ENCODE measurements at regions not wholly inside any gene's neighbourhood (a gene's known extent, or its start where the extent isn't known, plus 50 kb on each side); places are given as distances from the start of the nearest gene placed in this dataset.

GRCh38 chr3:72440491-72440890, 407.8 kb downstream of the SHQ1 start:
- ATAC-seq (no peak), DNase-seq (ENCODE audit: low spot score) (no peak)
- H3K27me3 ChIP-seq (ENCODE audit: insufficient read depth), result no peaks in the 10 kb centered on the region
- no peaks in the 10 kb centered on the region for H3K36me3 ChIP-seq (ENCODE audit: insufficient read depth)
- Mint-ChIP-seq H3K27me3 (ENCODE audit: insufficient read depth, low read depth, poor library complexity) (no peaks in the 10 kb centered on the region), H3K27ac (no peak overlapping the region; the same call in 1 of the 2 replicates), H3K4me1 (peaks cover 55% of the 10 kb centered on the region), H3K36me3 (ENCODE audit: low read depth) (peaks cover 14% of the 10 kb centered on the region; the same call in 2 of the 3 replicates), H3K4me3 (no peak overlapping the region), H3K9me3 (no peaks in the 10 kb centered on the region)
- H3K4me3 ChIP-seq, result no peak overlapping the region
- H3K79me2 ChIP-seq (replicated peaks; ENCODE audit: insufficient read depth), result peaks cover 100% of the 10 kb centered on the region
- H3K4me1 ChIP-seq (ENCODE audit: insufficient read depth), result peaks cover 55% of the 10 kb centered on the region
- H2AFZ ChIP-seq, result no peak overlapping the region
- no peaks in the 10 kb centered on the region for H3F3A ChIP-seq (replicated peaks; ENCODE audit: low read depth)
- H3K9me2 ChIP-seq (ENCODE audit: insufficient read depth), result no peaks in the 10 kb centered on the region
- peaks cover 90% of the 10 kb centered on the region for H4K20me1 ChIP-seq (replicated peaks; ENCODE audit: insufficient read depth)
- no peak overlapping the region for H3K27ac ChIP-seq (ENCODE audit: low read depth)
- H3K4me2 ChIP-seq, result no peak overlapping the region
- no peak for TF ChIP-seq CTCF (conservative IDR thresholded peaks at IDR 0.05; ENCODE audit: low read depth in 2 of 2)

- Histone ChIP-seq H4K20me1 (replicated peaks; ENCODE audit: insufficient read depth) (peaks cover 88% of the 10 kb centered on the region), H3K4me1 (ENCODE audit: insufficient read depth) (peaks cover 46% of the 10 kb centered on the region), H2AFZ (no peak overlapping the region), H3K79me2 (replicated peaks; ENCODE audit: insufficient read depth) (peaks cover 100% of the 10 kb centered on the region), H3K4me2 (no peak overlapping the region), H3K27ac (ENCODE audit: low read depth) (no peak overlapping the region), H3K36me3 (ENCODE audit: insufficient read depth) (no peaks in the 10 kb centered on the region), H3K27me3 (ENCODE audit: insufficient read depth) (no peaks in the 10 kb centered on the region), H3K4me3 (no peak overlapping the region), H3F3A (replicated peaks; ENCODE audit: low read depth) (no peaks in the 10 kb centered on the region), H3K9me2 (ENCODE audit: insufficient read depth) (no peaks in the 10 kb centered on the region)
- no peak overlapping the region for H3K27ac Mint-ChIP-seq
- H3K36me3 Mint-ChIP-seq (ENCODE audit: low read depth), result peaks cover 18% of the 10 kb centered on the region; the same call in 2 of the 3 replicates
- ATAC-seq (no peak), DNase-seq (ENCODE audit: low spot score) (no peak)
- H3K4me3 Mint-ChIP-seq, result no peak overlapping the region
- H3K9me3 Mint-ChIP-seq, result no peaks in the 10 kb centered on the region
- peaks cover 53% of the 10 kb centered on the region for H3K4me1 Mint-ChIP-seq
- TF ChIP-seq JUNB (IDR thresholded peaks at IDR 0.05; ENCODE audit: unreplicated experiment), result no peak
- TF ChIP-seq EZH2 (IDR thresholded peaks at IDR 0.05; ENCODE audit: low read depth, unreplicated experiment), result no peak
- no peak for TF ChIP-seq ZNF114 (CRISPR knock-in tag; IDR thresholded peaks at IDR 0.05)
- no peak for TF ChIP-seq ETS1 (IDR thresholded peaks at IDR 0.05)
- no peak for TF ChIP-seq STAT1 (IDR thresholded peaks at IDR 0.05; ENCODE audit: unreplicated experiment)
- TF ChIP-seq EZH2phosphoT487 (IDR thresholded peaks at IDR 0.05; ENCODE audit: unreplicated experiment), result no peak
- no peak for TF ChIP-seq CTCF (conservative IDR thresholded peaks at IDR 0.05; ENCODE audit: low read depth in 2 of 2)
- TF ChIP-seq ZNF331 (CRISPR knock-in tag; IDR thresholded peaks at IDR 0.05; ENCODE audit: low read depth), result no peak
- TF ChIP-seq POLR2AphosphoS5 (IDR thresholded peaks at IDR 0.05; ENCODE audit: low read depth), result no peak
- TF ChIP-seq REST (IDR thresholded peaks at IDR 0.05; ENCODE audit: unreplicated experiment), result no peak
- TF ChIP-seq NANOG (IDR thresholded peaks at IDR 0.05; ENCODE audit: borderline replicate concordance), result no peak
- TF ChIP-seq CREB1 (CRISPR knock-in tag; IDR thresholded peaks at IDR 0.05; ENCODE audit: low read depth), result no peak
- no peaks in the 10 kb centered on the region for H3K27me3 Mint-ChIP-seq (ENCODE audit: insufficient read depth, low read depth, poor library complexity)
Measured at GRCh38 chr3:72439321-72440183, 408.7 kb downstream of the SHQ1 start.
